ENCODE measurements at regions not wholly inside any gene's neighbourhood (a gene's known extent, or its start where the extent isn't known, plus 50 kb on each side); places are given as distances from the start of the nearest gene placed in this dataset.

- no peak for TF ChIP-seq Cebpa-rat (IDR thresholded peaks at IDR 0.05)
Measured at GRCh38 chr20:4341804-4342485, 92.9 kb upstream of the ADRA1D start.

GRCh38 chr20:4335722-4336121 is 86.6 kb upstream of the ADRA1D start:
- Histone ChIP-seq H3K4me1 (peaks cover 0 to 12% (median 0%) of the 10 kb centered on the region in 10 experiments; a peak in 1 of 20 replicates), H3K36me3 (no peaks in the 10 kb centered on the region), H3K4me3 (no peak overlapping the region), H3K27ac (no peak overlapping the region), H3K27me3 (no peaks in the 10 kb centered on the region), H3K9me3 (replicated peaks in 1 of 11) (peaks cover 0 to 24% (median 8%) of the 10 kb centered on the region in 11 experiments; a peak in 11 of 22 replicates), H3K9ac (no peak overlapping the region), H4K20me1 (no peaks in the 10 kb centered on the region), H3K4me2 (no peak overlapping the region)
- TF ChIP-seq Cebpa-rat (IDR thresholded peaks at IDR 0.05): no peak

More at GRCh38 chr20:4341804-4342485, 92.9 kb upstream of the ADRA1D start:
- Histone ChIP-seq H3K9ac (no peak overlapping the region), H3K4me3 (no peak overlapping the region), H3K27me3 (no peaks in the 10 kb centered on the region), H3K9me3 (replicated peaks in 1 of 11) (peaks cover 0 to 4% (median 0%) of the 10 kb centered on the region in 11 experiments; a peak in 2 of 22 replicates), H3K4me1 (peaks cover 14 to 24% (median 17%) of the 10 kb centered on the region in 10 experiments; a peak in 19 of 20 replicates), H3K27ac (no peak overlapping the region), H4K20me1 (no peaks in the 10 kb centered on the region), H3K36me3 (no peaks in the 10 kb centered on the region), H3K4me2 (peak overlapping the region; percentile 29 to 66 (median 42); a peak in 21 of 22 replicates)

GRCh38 chr20:4332121-4332860 is 83.2 kb upstream of the ADRA1D start:
- Histone ChIP-seq H3K27ac (peak overlapping the region in 3 of 11 experiments; percentile 1 to 29 (median 15); a peak in 2 of 22 replicates), H3K4me2 (no peak overlapping the region), H3K36me3 (peaks cover 0 to 9% (median 0%) of the 10 kb centered on the region in 11 experiments; a peak in 2 of 22 replicates), H3K9me3 (replicated peaks in 1 of 11) (peaks cover 3 to 51% (median 22%) of the 10 kb centered on the region in 11 experiments; a peak in 21 of 22 replicates), H4K20me1 (no peaks in the 10 kb centered on the region), H3K4me3 (no peak overlapping the region), H3K27me3 (no peaks in the 10 kb centered on the region), H3K9ac (no peak overlapping the region), H3K4me1 (peaks cover 0 to 38% (median 25%) of the 10 kb centered on the region in 10 experiments; a peak in 17 of 20 replicates)
- no peak for TF ChIP-seq Cebpa-rat (IDR thresholded peaks at IDR 0.05)

GRCh38 chr20:4330011-4330410 is 80.9 kb upstream of the ADRA1D start:
- H3K4me3 ChIP-seq: no peak overlapping the region
- no peak overlapping the region for H3K9ac ChIP-seq
- H3K4me2 ChIP-seq: peak overlapping the region in 4 of 11 experiments; percentile 19 to 30 (median 22); a peak in 4 of 22 replicates
- peaks cover 16 to 50% (median 48%) of the 10 kb centered on the region in 10 experiments for H3K4me1 ChIP-seq
- peaks cover 0 to 16% (median 0%) of the 10 kb centered on the region in 11 experiments; a peak in 2 of 22 replicates for H3K36me3 ChIP-seq
- 0 out of 22 replicates have a peak, but pooled peaks cover 0 to 3% (median 0%) of the 10 kb centered on the region in 11 experiments for H3K27me3 ChIP-seq
- H3K27ac ChIP-seq: peak overlapping the region in 6 of 11 experiments; percentile 15 to 100 (median 64); a peak in 7 of 22 replicates
- no peak for TF ChIP-seq Cebpa-rat (IDR thresholded peaks at IDR 0.05)
- no peaks in the 10 kb centered on the region for H4K20me1 ChIP-seq
- H3K9me3 ChIP-seq (replicated peaks in 1 of 11): peaks cover 11 to 63% (median 34%) of the 10 kb centered on the region in 11 experiments; a peak in 21 of 22 replicates

GRCh38 chr20:4329232-4329631 is 80.1 kb upstream of the ADRA1D start:
- no peak for TF ChIP-seq Cebpa-rat (IDR thresholded peaks at IDR 0.05)
- Histone ChIP-seq H3K4me2 (peak overlapping the region in 7 of 11 experiments; percentile 4 to 81 (median 21); a peak in 6 of 22 replicates), H3K9ac (no peak overlapping the region), H3K4me3 (no peak overlapping the region), H3K27ac (peak overlapping the region in 6 of 11 experiments; percentile 15 to 100 (median 98); a peak in 11 of 22 replicates), H3K36me3 (peaks cover 0 to 20% (median 0%) of the 10 kb centered on the region in 11 experiments; a peak in 3 of 22 replicates), H3K4me1 (peaks cover 24 to 58% (median 55%) of the 10 kb centered on the region in 10 experiments), H4K20me1 (no peaks in the 10 kb centered on the region), H3K27me3 (0 out of 22 replicates have a peak, but pooled peaks cover 0 to 3% (median 0%) of the 10 kb centered on the region in 11 experiments), H3K9me3 (replicated peaks in 1 of 11) (peaks cover 17 to 70% (median 40%) of the 10 kb centered on the region in 11 experiments)

- Histone ChIP-seq H3K9ac (peak overlapping the region in 4 of 11 experiments; percentile 6 to 93 (median 88); a peak in 4 of 22 replicates), H3K36me3 (peaks cover 0 to 27% (median 0%) of the 10 kb centered on the region in 11 experiments; a peak in 4 of 22 replicates), H3K4me2 (peak overlapping the region in 7 of 11 experiments; percentile 19 to 91 (median 81); a peak in 10 of 22 replicates), H4K20me1 (no peaks in the 10 kb centered on the region), H3K27ac (peak overlapping the region in 9 of 11 experiments; percentile 34 to 100 (median 98); a peak in 17 of 22 replicates), H3K27me3 (0 out of 22 replicates have a peak, but pooled peaks cover 0 to 3% (median 0%) of the 10 kb centered on the region in 11 experiments), H3K9me3 (replicated peaks in 1 of 11) (peaks cover 22 to 77% (median 47%) of the 10 kb centered on the region in 11 experiments), H3K4me1 (peaks cover 31 to 65% (median 61%) of the 10 kb centered on the region in 10 experiments), H3K4me3 (peak overlapping the region in 1 of 10 experiments; percentile 32; a peak in 1 of 20 replicates)
- no peak for TF ChIP-seq Cebpa-rat (IDR thresholded peaks at IDR 0.05)
Measured at GRCh38 chr20:4328541-4328940, 79.5 kb upstream of the ADRA1D start.

GRCh38 chr20:4327956-4328355 is 78.9 kb upstream of the ADRA1D start:
- peaks cover 0 to 32% (median 0%) of the 10 kb centered on the region in 11 experiments; a peak in 5 of 22 replicates for H3K36me3 ChIP-seq
- peak overlapping the region in 9 of 11 experiments; percentile 34 to 100 (median 98); a peak in 17 of 22 replicates for H3K27ac ChIP-seq
- H4K20me1 ChIP-seq: no peaks in the 10 kb centered on the region
- H3K27me3 ChIP-seq: 0 out of 22 replicates have a peak, but pooled peaks cover 0 to 3% (median 0%) of the 10 kb centered on the region in 11 experiments
- H3K4me1 ChIP-seq: peaks cover 32 to 71% (median 64%) of the 10 kb centered on the region in 10 experiments
- H3K9me3 ChIP-seq (replicated peaks in 1 of 11): peaks cover 28 to 81% (median 53%) of the 10 kb centered on the region in 11 experiments
- peak overlapping the region in 6 of 11 experiments; percentile 6 to 94 (median 88); a peak in 6 of 22 replicates for H3K9ac ChIP-seq
- TF ChIP-seq Cebpa-rat (IDR thresholded peaks at IDR 0.05): no peak
- peak overlapping the region in 3 of 10 experiments; percentile 3 to 32 (median 8); a peak in 3 of 20 replicates for H3K4me3 ChIP-seq
- H3K4me2 ChIP-seq: peak overlapping the region in 8 of 11 experiments; percentile 19 to 91 (median 66); a peak in 10 of 22 replicates

Data from BLaER1 treated with 17β-estradiol and CSF1 and Interleukin-3, amounts not matched to agents 10 nM and 100 nM (cell line).